ENCODE measurements at regions not wholly inside any gene's neighbourhood (a gene's known extent, or its start where the extent isn't known, plus 50 kb on each side); places are given as distances from the start of the nearest gene placed in this dataset.

GRCh38 chr11:129637473-129637872 lies 178.2 kb upstream of the TMEM45B start:
- no peak overlapping the region for H3K4me3 ChIP-seq
- no peaks in the 10 kb centered on the region for H3K27me3 ChIP-seq
- H3K27ac ChIP-seq: no peak overlapping the region
- H3K4me1 ChIP-seq: no peaks in the 10 kb centered on the region
- no peak for DNase-seq
- no peaks in the 10 kb centered on the region for H3K36me3 ChIP-seq (replicated peaks in 1 of 2; ENCODE audit: insufficient read depth in 1 of 2, low read depth in 2 of 2)
- H3K9me3 ChIP-seq: no peaks in the 10 kb centered on the region
- TF ChIP-seq CTCF (IDR thresholded peaks at IDR 0.05) (no peak), POLR2A (IDR thresholded peaks at IDR 0.05) (no peak)
- intact Hi-C loops (cut with DNase I): no loop called here
- 62 to 70% methylated on average over 6 of the region's 6 CpGs for WGBS, 2 donors
- no peak for ATAC-seq

GRCh38 chr11:129637983-129638776 lies 177.5 kb upstream of the TMEM45B start:
- Histone ChIP-seq H3K36me3 (replicated peaks in 1 of 2; ENCODE audit: insufficient read depth in 1 of 2, low read depth in 2 of 2) (no peaks in the 10 kb centered on the region), H3K27ac (no peak overlapping the region), H3K27me3 (no peaks in the 10 kb centered on the region), H3K9me3 (no peaks in the 10 kb centered on the region), H3K4me3 (no peak overlapping the region), H3K4me1 (no peaks in the 10 kb centered on the region)
- intact Hi-C loops (cut with DNase I): no loop called here
- DNase-seq (no peak), ATAC-seq (no peak)
- WGBS, 2 donors: 65 to 68% methylated on average over 5 of the region's 5 CpGs
- TF ChIP-seq CTCF (IDR thresholded peaks at IDR 0.05) (no peak), POLR2A (IDR thresholded peaks at IDR 0.05) (no peak)

DNA sequence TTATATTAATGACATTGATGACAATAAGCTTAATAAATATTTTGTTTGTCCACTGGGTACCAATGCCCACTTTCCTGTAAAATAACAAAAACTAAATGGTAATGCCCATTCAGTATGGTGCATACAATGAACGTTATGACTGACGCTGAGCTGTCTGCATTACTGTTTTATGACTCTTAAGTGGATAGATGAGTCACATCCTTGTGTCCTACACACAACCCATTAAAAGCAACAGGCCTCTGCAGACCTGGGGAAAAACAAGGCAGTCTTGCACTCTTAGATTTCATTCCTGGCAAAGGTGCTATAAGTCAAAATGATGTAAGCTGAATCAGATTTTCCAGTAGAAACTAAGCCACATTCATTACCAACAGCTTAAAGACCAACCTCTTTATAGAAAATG lies 176.3 kb upstream of the TMEM45B start:
- DNase-seq (no peak), ATAC-seq (no peak)
- Histone ChIP-seq H3K4me3 (no peak overlapping the region), H3K36me3 (replicated peaks in 1 of 2; ENCODE audit: insufficient read depth in 1 of 2, low read depth in 2 of 2) (no peaks in the 10 kb centered on the region), H3K9me3 (no peaks in the 10 kb centered on the region), H3K27me3 (no peaks in the 10 kb centered on the region), H3K27ac (no peak overlapping the region), H3K4me1 (no peaks in the 10 kb centered on the region)
- intact Hi-C loops (cut with DNase I): no loop called here
- TF ChIP-seq POLR2A (IDR thresholded peaks at IDR 0.05): no peak
- TF ChIP-seq CTCF (IDR thresholded peaks at IDR 0.05): no peak
- WGBS, 2 donors: 83 to 87% methylated on average over 2 of the region's 2 CpGs

- TF ChIP-seq CTCF (IDR thresholded peaks at IDR 0.05) (no peak), POLR2A (IDR thresholded peaks at IDR 0.05) (no peak)
- H3K4me1 ChIP-seq: no peaks in the 10 kb centered on the region
- H3K27ac ChIP-seq: no peak overlapping the region
- intact Hi-C loops (cut with DNase I): no loop called here
- no peaks in the 10 kb centered on the region for H3K9me3 ChIP-seq
- DNase-seq (no peak), ATAC-seq (no peak)
- WGBS, 2 donors: 72 to 81% methylated on average over 5 of the region's 5 CpGs
- H3K4me3 ChIP-seq: no peak overlapping the region
- no peaks in the 10 kb centered on the region for H3K36me3 ChIP-seq (replicated peaks in 1 of 2; ENCODE audit: insufficient read depth in 1 of 2, low read depth in 2 of 2)
- no peaks in the 10 kb centered on the region for H3K27me3 ChIP-seq
Measured at GRCh38 chr11:129640671-129641070, 175.0 kb upstream of the TMEM45B start.
